ENCODE measurements at regions not wholly inside any gene's neighbourhood (a gene's known extent, or its start where the extent isn't known, plus 50 kb on each side); places are given as distances from the start of the nearest gene placed in this dataset.

- FAIRE-seq (no peak), DNase-seq (peak in 1 of 6 donors; percentile 49)
- TF ChIP-seq CTCF (IDR thresholded peaks at IDR 0.05), result no peak
Measured at GRCh38 chr11:127898422-127899365, 688.7 kb downstream of the ETS1 start.

GRCh38 chr11:127895776-127896175 is 691.6 kb downstream of the ETS1 start:
- FAIRE-seq (no peak), DNase-seq (no peak), ATAC-seq (no peak)
- Histone ChIP-seq H3K4me3 (no peak overlapping the region), H3K27ac (no peak overlapping the region), H3K4me1 (no peaks in the 10 kb centered on the region), H3K27me3 (no peaks in the 10 kb centered on the region), H3K36me3 (no peaks in the 10 kb centered on the region), H3K9me3 (no peaks in the 10 kb centered on the region)
- intact Hi-C loops (cut with DNase I), result no loop called here
- 70 to 73% methylated on average over 3 of the region's 3 CpGs for WGBS, 2 donors
- no peak for TF ChIP-seq CTCF (IDR thresholded peaks at IDR 0.05)

More at GRCh38 chr11:127898422-127899365, 688.7 kb downstream of the ETS1 start:
- Histone ChIP-seq H3K27me3 (no peaks in the 10 kb centered on the region), H3K36me3 (no peaks in the 10 kb centered on the region), H3K4me3 (no peak overlapping the region), H3K4me1 (no peaks in the 10 kb centered on the region), H3K9me3 (no peaks in the 10 kb centered on the region), H3K27ac (no peak overlapping the region)
- intact Hi-C loops (cut with DNase I), result no loop called here
- WGBS, 2 donors, result 91 to 96% methylated on average over 28 of the region's 28 CpGs
- ATAC-seq, result no peak

GRCh38 chr11:127894316-127894715 is 693.0 kb downstream of the ETS1 start:
- no peaks in the 10 kb centered on the region for H3K36me3 ChIP-seq
- H3K27me3 ChIP-seq, result no peaks in the 10 kb centered on the region
- intact Hi-C loops (cut with DNase I), result no loop called here
- no peaks in the 10 kb centered on the region for H3K4me1 ChIP-seq
- H3K4me3 ChIP-seq, result no peak overlapping the region
- H3K9me3 ChIP-seq, result no peaks in the 10 kb centered on the region
- 81 to 91% methylated on average over 2 of the region's 2 CpGs for WGBS, 2 donors
- no peak for DNase-seq
- no peak for TF ChIP-seq CTCF (IDR thresholded peaks at IDR 0.05)
- ATAC-seq, result no peak
- H3K27ac ChIP-seq, result no peak overlapping the region
- FAIRE-seq, result no peak

- Histone ChIP-seq H3K4me3 (no peak overlapping the region), H3K27me3 (no peaks in the 10 kb centered on the region), H3K9me3 (no peaks in the 10 kb centered on the region), H3K4me1 (no peaks in the 10 kb centered on the region), H3K36me3 (no peaks in the 10 kb centered on the region), H3K27ac (no peak overlapping the region)
- DNase-seq (no peak), ATAC-seq (no peak), FAIRE-seq (no peak)
- no peak for TF ChIP-seq CTCF (IDR thresholded peaks at IDR 0.05)
- intact Hi-C loops (cut with DNase I), result no loop called here
Measured at GRCh38 chr11:127890030-127890615, 697.2 kb downstream of the ETS1 start.

- H3K27ac ChIP-seq, result no peak overlapping the region
- no peak for TF ChIP-seq CTCF (IDR thresholded peaks at IDR 0.05)
- no peaks in the 10 kb centered on the region for H3K4me1 ChIP-seq
- intact Hi-C loops (cut with DNase I), result no loop called here
- DNase-seq (no peak), ATAC-seq (no peak), FAIRE-seq (no peak)
- H3K36me3 ChIP-seq, result no peaks in the 10 kb centered on the region
- H3K4me3 ChIP-seq, result no peak overlapping the region
- no peaks in the 10 kb centered on the region for H3K9me3 ChIP-seq
- H3K27me3 ChIP-seq, result no peaks in the 10 kb centered on the region
Measured at GRCh38 chr11:127888386-127888785, 699.0 kb downstream of the ETS1 start.

Measured in pancreas (tissue), 10 donors.